ENCODE measurements at regions not wholly inside any gene's neighbourhood (a gene's known extent, or its start where the extent isn't known, plus 50 kb on each side); places are given as distances from the start of the nearest gene placed in this dataset.

DNA sequence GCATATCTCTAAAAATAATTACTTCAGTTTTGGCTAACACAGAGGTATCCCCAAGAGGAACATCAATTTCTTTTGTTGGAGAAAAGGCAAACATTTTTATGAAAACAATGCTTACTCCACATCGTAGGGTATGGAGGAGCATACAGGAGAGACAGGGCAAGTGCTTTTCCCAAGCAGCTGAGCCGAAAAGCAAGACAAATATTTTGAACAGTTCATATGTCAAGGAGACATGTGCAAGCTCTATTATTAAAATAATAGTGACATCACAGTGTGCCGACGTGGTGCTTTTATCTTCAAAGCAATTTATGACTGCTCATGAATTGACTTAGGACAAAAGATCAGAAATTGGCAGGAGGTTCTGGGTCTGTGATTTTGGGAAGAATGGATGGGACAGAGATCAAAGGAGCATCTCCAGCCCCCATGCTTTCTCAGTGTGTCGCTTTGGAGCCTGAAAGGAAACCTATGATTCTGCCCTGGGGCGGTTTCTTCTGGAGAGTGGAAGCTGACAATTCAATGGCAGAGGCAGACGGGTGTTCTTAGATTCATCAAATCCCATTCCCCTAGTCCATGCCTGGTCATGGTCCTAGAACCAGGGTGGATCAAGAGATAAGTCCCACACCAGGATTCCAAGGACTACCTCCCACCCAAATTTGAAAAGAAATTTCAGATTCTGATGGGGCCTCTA, 97.1 kb downstream of the JCAD start:
- DNase-seq: no peak

GRCh38 chr10:29961351-29961750, 98.0 kb downstream of the JCAD start:
- no peak for DNase-seq

DNA sequence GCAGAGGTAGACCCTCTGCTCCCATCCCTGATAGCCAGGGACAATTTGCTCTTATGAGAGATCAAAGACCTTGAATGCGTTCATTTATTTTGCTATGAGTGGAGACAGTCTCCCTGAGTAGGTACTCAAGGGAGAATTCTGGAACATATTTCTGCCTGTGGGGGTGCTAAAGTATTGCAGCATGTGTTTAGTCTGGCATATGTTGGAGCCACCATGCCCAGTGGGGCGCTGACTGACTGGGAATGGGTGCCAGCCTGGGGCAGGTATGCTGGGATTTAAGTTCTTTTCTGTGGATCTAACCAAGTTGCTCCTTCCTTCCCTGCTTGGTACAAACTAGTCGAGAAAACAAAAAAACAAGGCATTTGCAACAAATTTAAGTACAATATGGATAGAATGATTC, 99.1 kb downstream of the JCAD start:
- no peak for DNase-seq

GRCh38 chr10:29959586-29959985, 99.8 kb downstream of the JCAD start:
- no peak for DNase-seq

- no peak for DNase-seq
These were observed 100.9 kb downstream of the JCAD start for GRCh38 chr10:29958440-29958839.

DNA sequence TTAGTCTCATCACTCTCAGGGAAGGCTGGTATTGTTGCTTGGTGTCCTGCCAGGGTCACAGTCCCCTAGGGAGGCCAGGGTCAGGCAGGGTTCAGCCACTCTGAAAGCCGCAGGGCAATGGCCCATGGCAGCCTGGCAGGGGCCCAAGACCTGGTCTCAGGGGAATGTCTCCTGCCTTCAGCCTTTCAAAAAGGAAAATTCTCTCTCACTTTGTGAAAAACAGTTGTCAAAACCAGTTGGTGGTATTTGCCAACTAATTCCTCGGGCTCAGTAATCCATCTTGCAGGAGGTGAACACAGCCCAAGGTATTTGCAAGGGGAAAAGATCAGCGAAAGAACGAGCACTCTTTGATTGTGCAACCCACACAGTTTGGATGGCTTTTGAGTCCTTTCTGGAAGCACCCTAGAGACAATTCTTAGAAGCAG, 101.5 kb downstream of the JCAD start:
- no peak for DNase-seq

- no peak for DNase-seq
These were observed 102.2 kb downstream of the JCAD start for GRCh38 chr10:29957236-29957635.

DNA sequence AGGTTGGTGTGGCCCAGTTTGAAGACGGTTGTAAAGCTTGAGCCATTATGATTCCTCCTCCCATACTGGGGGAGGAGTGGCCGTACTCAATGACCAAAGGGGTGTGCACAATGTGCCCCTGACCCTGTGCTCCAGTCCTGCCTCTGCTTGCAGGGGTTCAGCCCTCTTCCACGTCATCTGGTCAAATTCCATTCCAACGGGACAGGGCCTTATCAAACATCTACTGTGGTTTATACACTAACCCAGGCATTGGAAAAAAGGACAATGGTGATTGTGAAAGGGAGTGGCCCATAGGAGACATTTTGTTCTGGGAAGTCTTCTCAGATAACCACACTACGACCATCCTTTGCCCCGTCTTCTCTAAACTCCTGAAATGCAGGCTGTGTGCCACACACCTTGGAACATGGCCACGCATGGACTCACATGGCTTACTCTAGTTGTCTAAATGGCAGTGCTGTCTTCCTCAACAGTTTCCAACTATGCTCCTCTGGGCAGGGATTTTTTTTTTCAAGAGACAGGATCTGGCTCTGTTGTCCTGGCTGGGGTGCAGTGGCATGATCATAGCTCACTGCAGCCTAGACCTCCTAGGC, 103.0 kb downstream of the JCAD start:
- DNase-seq: no peak

DNA sequence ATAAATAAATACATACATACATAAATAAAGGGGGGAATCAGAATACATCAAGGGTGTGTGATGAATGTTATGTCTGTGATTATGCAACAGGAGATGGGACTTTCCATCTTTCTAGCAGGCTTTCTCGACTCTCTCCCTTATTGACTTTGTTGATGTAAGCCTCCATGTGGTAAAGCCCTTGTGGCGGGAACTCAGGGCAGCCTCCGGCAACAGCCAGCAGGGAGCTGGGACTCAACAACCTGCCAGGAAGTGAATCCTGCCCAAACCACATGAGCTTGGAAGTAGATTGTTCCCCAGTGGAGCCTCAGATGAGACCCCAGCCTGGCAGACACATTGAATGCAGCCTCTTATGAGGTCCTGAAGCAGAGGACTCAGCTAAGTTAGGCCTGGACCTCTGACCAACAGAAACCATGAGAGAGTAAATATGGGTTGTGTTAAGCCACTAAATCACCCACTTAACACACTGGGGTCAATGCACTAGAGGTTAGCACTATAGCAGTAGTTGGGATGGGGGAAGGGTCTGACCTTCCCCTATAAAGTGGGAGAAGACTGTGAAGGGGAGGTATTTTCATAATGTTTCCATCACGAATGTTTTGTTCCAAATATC, 104.0 kb downstream of the JCAD start:
- no peak for DNase-seq

DNA sequence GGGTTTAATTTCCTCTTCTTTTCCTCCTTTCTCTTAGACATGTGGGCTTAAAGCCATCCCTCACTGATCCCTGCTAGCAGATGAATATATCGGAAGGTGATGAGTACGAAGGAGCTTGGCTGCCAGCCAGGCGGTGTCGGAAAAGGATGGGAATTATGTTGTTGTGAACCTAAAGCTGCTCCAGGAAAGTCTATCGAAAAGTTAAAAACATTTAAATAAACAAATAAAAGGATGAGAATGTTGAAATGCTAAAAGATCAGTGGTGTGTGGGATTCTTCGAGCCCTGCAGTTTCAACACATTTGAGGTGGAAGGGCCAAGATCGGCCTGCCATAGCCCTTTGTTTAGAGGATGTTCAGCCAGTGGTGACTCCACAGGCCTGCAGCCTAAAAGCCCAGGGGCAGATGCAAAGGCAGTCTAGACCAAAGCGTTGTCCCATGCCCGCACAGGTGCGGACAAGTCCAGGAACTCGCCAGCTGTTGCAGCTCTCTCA, 107.9 kb downstream of the JCAD start:
- DNase-seq: no peak

GRCh38 chr10:29950391-29950790, 109.0 kb downstream of the JCAD start:
- no peak for DNase-seq

DNA sequence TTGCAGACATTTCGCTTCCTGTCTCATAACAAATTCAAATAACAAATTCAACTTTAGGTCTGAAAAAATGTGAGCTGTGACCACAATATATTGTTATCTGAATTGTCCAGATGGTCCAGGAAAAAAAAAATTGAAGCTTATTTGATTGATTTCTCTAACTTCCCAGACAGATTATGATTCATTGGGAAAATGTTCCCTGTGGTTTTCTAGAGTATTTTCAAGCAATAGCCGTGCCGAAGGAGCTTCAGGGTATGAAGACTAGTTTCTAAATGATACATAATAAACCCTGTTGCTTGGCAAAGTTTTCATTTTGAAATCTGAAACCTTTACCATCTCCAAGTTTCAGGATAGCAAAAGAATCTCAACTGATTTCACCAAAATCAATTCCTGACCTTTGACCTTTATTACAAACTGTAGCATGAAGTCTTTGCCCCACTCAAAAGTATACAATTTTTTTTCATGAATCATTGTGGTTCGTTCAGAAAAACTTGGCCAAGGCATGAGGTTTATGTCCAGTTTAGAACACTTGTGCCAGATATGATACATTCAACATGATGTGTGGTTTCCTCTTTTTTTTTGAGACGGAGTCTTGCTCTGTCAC, 109.9 kb downstream of the JCAD start:
- no peak for DNase-seq

GRCh38 chr10:29948881-29949355, 110.5 kb downstream of the JCAD start:
- no peak for DNase-seq

- DNase-seq: no peak
These were observed 111.7 kb downstream of the JCAD start for GRCh38 chr10:29947701-29948060.

GRCh38 chr10:29946953-29947700, 112.3 kb downstream of the JCAD start:
- no peak for DNase-seq

DNA sequence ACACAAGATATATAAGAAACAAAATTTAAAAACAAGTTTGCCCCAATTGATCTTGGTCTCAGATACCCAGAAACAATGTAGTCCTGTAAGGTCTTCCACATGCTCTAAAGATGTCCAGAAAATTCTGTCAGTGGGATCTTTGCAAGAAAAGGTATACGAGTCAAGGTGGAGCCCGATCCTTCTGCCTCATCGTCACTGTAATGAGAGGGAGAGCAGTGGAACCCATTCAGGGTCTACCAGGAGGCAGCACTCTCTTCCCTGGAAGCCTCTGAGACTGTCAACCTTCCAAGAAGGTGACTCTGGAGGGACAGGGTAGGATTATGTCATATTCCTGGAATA, 112.8 kb downstream of the JCAD start:
- DNase-seq: no peak

DNA sequence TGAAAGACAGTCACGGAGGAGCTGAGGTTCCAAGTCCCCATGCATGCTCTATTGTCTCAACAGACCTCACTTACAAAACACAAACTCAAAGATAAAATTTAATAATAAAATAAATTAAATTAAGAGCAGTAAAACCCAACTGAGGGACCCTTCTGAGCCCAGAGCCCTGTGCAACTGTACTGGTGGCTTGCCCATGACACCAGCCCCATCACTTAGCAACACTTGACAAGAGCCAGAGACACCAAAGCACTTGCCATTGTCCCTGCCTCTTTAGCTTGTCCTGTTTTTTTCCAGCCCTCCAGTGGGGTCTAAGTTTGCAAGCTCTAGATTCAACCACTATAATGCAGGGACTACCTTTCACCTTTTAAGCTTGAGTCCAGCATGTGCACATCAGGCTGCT, 117.9 kb downstream of the JCAD start:
- no peak for DNase-seq

DNA sequence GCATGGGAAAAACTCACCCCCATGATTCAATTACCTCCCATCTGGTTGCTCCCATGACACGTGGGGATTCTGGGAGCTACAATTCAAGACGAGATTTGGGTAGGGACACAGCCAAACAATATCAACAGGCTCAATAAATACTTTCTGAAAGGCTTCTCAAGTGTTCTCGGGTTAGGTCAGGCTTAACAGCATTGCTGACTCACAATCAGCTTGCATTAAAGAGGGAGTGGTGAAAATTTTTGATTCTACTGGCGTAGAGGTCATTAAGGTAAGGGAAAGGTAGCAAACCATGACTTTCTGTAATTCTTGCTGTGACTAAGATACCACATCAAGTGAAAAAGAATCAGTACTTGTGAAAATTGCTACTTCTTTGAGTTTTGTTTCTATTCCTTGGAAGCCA, 126.4 kb downstream of the JCAD start:
- no peak for DNase-seq

DNA sequence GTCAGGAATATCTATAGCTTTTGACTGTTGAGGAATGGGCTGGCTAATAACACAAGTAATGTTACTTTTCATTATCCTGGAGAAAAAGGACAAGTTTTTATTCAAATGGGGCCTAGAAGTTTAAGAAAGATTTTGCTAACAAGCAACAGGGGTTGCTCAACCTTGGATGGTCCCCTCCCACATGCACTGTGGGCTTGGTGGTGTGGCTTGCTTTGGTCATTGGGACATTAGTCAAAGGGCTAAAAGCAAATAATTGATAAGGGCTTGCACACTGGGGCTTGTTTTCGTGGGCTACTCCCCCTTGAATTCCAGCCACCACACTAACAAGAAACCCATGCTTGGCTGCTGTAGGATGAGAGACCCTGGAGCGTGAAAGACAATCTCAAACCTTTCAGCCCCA, 127.6 kb downstream of the JCAD start:
- no peak for DNase-seq

- no peak for DNase-seq
These were observed 130.4 kb downstream of the JCAD start for GRCh38 chr10:29929006-29929405.

DNA sequence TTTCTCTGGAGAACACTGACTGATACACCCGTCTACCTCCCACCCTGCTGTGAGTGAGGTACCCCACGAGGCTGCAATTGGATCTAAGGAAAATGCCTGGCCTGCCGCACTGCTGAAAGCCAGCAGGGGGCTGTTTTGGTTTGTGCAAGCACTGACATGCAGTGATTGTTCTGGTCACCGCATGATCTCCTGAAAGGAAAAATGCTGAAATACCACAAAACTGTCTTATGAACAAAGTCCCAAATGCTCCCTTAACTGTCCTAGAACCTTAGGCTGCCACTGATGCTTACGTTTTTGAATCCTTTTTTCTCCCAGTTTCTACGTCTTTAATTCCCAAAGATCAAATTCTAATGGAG, 132.7 kb downstream of the JCAD start:
- no peak for DNase-seq

- no peak for DNase-seq
These were observed 133.4 kb downstream of the JCAD start for GRCh38 chr10:29925771-29926692.

All from CD4-positive, alpha-beta T cell treated with Interferon gamma for 1 hour (primary cell).